ENCODE measurements at regions not wholly inside any gene's neighbourhood (a gene's known extent, or its start where the extent isn't known, plus 50 kb on each side); places are given as distances from the start of the nearest gene placed in this dataset.
A peak's percentile ranks its signal among the peaks of the same experiment; 100 is the strongest.

DNA sequence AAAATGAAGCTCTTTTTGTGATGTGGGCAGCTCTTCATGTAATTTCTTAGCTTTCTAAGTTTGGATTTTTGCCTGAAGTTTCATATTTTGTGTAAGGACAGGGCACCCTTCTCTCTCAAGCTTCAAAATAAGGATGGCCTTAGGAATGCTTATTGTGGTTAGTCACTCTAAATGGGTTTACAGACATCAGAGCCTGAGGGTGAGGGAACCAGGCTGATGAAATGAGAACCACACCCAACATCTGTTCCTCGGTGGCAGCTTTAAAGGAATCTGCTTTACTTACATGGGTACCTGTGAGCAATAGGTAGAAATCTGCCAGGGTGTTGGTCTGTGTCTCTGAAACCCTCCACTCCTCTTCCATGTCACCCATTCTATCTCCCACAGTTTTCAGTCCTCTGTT, 174.3 kb downstream of the EMX2 start:
- DNase-seq (ENCODE audit: low spot score) = no peak

GRCh38 chr10:117718986-117719920, 176.7 kb downstream of the EMX2 start:
- DNase-seq (ENCODE audit: low spot score) = peak; percentile 69

DNA sequence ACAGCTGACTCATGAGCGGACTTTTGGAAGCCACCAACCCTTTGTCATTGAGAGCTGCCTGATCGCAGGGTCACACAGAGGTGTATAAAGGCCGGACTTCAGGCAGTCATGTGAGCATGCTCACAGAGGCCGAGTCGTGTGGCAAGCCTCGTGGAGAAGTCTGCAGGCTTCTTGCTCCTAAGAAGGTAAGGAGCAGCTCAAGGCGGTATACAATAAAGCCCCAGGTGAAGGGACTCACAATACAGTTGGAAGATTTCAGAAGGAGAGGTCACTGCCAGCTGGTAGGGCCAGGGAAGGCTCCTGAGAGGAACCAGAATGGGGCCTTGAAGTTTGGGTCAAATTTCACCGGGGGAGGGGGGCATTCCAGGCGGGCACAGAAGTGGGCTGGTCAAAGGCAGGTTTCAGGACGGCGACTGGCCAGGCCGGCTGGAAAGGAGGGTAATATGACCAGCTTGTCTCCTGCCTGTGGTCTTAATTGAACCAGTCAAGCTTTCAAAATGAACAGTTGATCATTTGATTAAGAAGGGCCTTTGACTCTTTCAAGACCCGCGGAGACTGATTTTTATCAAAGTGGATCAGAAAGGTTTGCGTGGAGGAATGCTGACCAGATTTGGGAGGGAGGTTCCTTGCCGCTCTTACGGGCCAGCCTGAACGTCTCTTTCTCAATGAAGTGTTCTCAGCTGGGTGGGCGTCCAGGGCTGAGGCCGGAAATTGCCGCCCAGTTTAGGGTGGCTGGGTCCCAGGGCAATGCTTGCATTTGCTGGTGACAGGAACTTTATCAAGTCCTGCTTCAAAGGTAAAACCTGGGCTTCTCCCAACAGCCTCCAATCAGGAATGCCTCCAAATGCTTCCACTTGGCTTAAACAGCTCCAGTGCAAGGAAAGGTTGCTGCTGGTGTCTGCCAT, 178.6 kb downstream of the EMX2 start:
- no peak for DNase-seq (ENCODE audit: low spot score)

- DNase-seq (ENCODE audit: low spot score) = no peak
These were observed 179.3 kb downstream of the EMX2 start for GRCh38 chr10:117721873-117722272.

GRCh38 chr10:117723343-117723742, 180.8 kb downstream of the EMX2 start:
- DNase-seq (ENCODE audit: low spot score) = no peak

DNA sequence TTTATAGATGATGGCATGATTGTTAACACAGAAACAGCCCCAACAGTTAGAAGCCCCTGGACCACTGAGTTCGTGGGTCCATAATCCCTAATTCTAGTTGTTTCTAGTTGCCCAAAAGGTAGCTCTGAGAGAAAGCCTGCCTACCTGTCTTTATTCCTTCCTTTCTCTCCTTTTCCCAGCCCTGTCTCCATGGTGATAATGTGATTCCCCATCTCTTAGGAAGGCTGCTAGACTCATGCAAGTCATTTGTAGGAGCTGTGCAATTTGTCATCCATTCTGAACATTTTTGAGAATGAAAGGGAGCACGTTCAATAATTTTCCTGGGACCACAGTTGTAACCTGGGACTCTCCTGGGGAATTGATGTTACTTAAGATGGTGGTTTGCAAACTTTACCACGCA, 183.4 kb downstream of the EMX2 start:
- DNase-seq (ENCODE audit: low spot score) = no peak

DNA sequence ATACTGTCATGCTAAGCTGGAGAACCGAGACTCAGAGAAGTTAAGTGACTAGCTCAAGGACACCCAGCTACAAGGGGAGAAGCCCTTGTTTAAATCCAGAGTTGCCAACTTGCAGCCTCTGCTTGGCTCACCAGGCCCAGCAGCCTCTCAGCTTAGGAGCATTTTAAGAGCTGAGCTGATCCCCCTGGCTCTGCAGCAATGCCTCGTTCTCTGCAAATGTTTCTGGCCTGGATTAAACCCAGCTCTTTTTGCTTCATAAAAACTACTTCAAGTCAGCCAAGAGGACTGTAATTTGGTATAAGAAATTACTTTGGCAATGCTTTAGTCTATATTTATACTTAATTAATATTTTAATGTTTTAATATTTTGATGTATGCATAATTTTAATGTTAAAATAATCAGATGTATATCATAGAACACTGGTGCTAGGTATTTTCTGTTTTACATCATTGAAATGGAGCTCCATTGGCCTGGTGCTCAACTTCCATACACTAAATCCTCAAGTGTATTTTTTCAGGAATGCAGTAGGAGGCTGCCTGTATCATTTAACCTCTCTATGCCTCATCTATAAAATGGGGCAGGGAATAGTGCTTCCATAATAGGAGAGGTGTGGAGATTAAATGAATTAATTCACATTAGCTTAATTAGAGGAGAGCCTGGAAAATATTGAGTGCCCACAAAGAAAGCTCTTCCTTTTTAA, 184.2 kb downstream of the EMX2 start:
- no peak for DNase-seq (ENCODE audit: low spot score)

DNA sequence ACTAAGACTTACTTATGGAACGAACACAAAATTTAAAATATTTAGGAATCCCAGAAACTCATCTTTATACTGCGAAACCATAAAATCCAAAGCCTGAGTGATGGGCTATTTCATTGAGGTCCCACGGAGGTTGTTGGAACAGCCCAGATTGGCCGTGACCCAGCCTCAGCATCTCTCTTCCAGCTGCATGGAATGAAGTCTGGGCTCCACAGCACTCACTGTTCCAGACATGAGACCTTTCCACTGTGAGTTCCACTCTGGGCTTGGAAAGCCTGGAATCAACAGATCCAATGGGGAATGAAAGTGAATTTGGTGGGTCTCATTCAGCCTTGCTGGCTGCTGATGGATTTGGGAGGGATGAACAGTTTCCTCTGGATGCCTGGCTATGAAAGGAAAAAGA, 184.9 kb downstream of the EMX2 start:
- no peak for DNase-seq (ENCODE audit: low spot score)

GRCh38 chr10:117728087-117728486, 185.5 kb downstream of the EMX2 start:
- DNase-seq (ENCODE audit: low spot score) = no peak

GRCh38 chr10:117729156-117729555, 186.6 kb downstream of the EMX2 start:
- DNase-seq (ENCODE audit: low spot score) = no peak

DNA sequence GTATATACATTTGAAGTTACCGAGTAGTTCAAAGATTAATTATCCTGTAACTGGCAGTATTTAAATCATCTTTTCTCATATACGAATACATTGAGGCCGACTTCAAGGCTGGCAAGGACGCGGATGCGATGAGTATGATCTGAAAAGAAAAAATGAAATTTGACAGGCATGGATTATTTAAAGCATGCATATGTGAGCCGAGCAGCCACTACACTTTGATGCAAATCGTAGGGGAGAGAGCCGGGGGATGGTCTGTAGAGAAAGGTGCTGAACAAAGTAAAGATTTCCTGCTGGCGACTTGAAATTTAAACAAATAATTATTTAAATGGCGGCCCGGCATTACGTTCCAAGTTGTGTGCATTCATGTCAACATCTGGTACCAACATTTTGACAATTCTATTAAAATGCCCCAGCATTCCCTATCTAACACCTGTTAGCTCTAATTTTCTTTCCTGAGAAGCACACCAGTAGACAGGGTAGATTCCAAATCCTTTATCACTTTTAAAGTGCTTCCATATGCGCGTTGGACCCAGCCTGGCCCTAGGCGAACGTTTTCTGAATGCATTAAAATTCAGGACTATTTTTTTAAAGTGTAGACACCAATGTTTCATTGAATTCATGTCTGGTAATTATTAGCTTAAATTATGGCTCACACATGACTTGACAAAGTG, 188.7 kb downstream of the EMX2 start:
- DNase-seq (ENCODE audit: low spot score) = no peak

DNA sequence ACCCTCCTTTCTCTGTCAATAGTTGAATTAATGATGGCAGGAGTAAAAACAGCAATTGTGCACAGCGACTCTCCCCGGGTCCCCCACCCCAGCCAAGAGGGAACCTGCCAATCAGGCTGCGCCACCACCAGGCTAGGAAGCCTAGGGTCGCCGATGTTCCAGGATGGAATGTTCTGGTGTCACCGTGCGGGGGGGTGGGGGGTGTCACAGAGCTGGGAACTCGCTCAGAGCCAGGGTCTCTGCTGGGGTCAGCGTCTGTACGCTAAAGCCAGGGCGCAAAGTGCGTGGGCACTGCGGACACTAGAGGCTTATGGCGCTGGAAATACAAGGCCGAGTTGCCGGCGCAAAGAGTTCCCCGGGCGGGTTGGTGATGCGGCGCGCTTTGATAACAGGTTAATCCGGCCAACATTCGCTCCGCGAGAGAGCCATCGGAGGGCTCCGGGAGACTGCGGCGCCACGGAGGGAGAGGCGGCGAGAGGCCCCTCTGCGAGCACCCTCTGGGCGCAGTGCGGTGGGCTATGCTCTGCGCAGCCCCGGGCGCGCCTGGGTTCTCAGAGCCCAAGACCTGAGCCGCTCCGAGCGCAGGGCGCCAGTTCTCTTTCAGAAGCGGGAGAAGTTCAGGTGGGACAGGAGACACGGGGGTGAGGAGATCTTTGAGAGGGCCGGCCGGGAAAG, 192.3 kb downstream of the EMX2 start:
- DNase-seq (ENCODE audit: low spot score) = no peak

- DNase-seq (ENCODE audit: low spot score) = peak; percentile 26
These were observed 194.1 kb downstream of the EMX2 start for GRCh38 chr10:117736655-117737054.

GRCh38 chr10:117740088-117740487, 197.5 kb downstream of the EMX2 start:
- DNase-seq (ENCODE audit: low spot score) = no peak

DNA sequence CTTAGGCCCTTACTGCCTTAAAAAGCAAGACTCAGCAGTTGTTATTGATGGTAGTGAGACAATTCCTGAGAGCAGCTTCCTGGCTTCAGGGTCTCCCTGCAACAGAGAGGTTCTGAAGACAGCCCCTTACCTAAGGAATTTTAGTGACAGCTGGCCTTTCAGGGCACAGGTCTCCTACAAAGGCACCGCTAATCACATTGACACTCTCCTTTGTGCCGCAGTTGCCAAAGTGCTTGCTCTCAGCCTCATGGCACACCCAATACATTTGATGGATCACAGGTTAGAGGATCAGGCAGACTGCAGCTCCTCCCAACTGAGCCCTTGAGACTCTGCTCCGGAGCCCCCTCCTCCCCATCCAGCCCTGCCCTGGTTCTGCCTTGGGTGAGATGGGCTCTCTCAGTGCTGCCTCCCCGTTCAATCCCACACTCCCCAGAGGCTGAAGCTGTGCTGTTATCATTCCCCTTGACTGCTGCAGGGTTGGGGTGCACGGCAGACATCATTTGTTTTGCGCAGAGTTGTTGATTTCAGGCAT, 198.2 kb downstream of the EMX2 start:
- no peak for DNase-seq (ENCODE audit: low spot score)

- no peak for DNase-seq (ENCODE audit: low spot score)
These were observed 199.0 kb downstream of the EMX2 start for GRCh38 chr10:117741524-117741923.

- no peak for DNase-seq (ENCODE audit: low spot score)
These were observed 201.0 kb downstream of the EMX2 start for GRCh38 chr10:117743509-117743908.

GRCh38 chr10:117745301-117745700, 202.8 kb downstream of the EMX2 start:
- no peak for DNase-seq (ENCODE audit: low spot score)

DNA sequence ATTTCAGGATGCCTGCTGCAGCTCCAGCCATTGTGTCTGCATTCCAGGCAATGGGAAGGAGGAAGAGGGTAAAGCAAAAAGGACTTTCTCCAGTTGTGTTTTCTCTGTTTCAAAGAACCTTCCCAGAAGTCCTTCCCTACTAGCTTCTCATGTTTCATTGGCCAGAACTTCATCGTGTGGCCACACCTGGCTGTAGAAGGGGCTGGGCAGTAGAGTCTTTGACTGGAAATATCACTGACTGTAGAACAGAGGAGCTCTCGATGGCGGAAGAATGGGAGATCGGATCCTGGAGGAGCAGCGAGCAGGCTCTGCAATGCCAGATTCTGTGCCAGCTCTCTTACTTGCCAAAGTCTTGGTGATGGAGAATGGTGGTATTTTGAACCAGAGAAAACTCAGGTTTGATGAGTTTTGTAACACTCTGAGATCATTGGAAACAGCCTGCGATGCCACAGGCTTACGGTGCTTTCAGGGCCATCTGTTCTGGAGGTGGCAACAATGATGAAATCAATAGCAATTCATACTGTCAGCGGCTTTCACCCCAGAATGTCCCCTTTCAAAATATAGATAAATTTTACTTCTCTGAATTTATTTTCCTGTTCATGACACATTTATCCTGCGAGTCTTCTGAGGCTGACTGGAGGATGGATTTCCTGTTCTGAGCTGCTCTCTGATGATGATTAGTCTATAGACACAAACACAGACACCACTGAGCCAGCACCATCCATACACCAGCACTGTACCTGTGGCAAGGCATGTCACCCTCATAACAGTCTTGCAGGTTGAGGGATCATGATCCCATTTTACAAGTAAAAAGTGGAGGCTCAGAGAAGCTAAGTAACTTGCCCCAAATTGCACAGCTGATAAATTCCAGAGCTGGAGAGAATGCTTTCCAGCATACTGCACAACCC, 204.2 kb downstream of the EMX2 start:
- DNase-seq (ENCODE audit: low spot score) = no peak

GRCh38 chr10:117747636-117748035, 205.1 kb downstream of the EMX2 start:
- no peak for DNase-seq (ENCODE audit: low spot score)
